Endothelial cell of umbilical vein (primary cell): ENCODE measurements at regions not wholly inside any gene's neighbourhood (a gene's known extent, or its start where the extent isn't known, plus 50 kb on each side); places are given as distances from the start of the nearest gene placed in this dataset.

Source experiments
- BruUV-seq: library from RNA; stranded (reverse); fragments of 400-500 nt; replicated peaks from 2 replicates; lab custom pipeline; 2021; lab: Mats Ljungman, UMichigan
- CTCF ChIA-PET: fragments of 300-600, 350-600 bp; sonication (Branson Sonifier 250); formaldehyde crosslinking; loops from one replicate; lab custom pipeline; 2021; ENCODE audit warnings: antibody characterized with exemption, inconsistent platforms; lab: Charles Lee
- POLR2A ChIA-PET: fragments of 300-600, 350-600 bp; sonication (Branson Sonifier 250); formaldehyde crosslinking; loops from one replicate; lab custom pipeline; 2021; ENCODE audit warnings: antibody characterized with exemption, inconsistent platforms; lab: Charles Lee
- DNase-seq: peaks from one replicate; pipeline ENCODE4 v3.0.0-alpha.2; 2011; ENCODE audit warnings: low read depth, low spot score
- FAIRE-seq: peaks from 2 replicates; lab custom pipeline; 2011; peaks lifted over from hg19 to GRCh38; lab: Jason Lieb, UNC
- H2AFZ ChIP-seq: 2 replicates; pipeline ENCODE4 v1.6.0; 2012; ENCODE audit warnings: low read depth, low read length, control low read depth, inconsistent platforms
- H3K27ac ChIP-seq: 2 replicates; pipeline ENCODE4 v1.5.1; 2011; ENCODE audit warnings: low read depth, mild to moderate bottlenecking, control low read depth, low read length, moderate library complexity; ENCODE audit not compliant: insufficient read depth
- H3K27me3 ChIP-seq, 2 experiments: 2 replicates each; pipeline versions ENCODE4 v1.6.0 to v1.6.1; 2011; ENCODE audit warnings: low read length in 2 of 2, mixed read lengths in 1 of 2; ENCODE audit not compliant: control insufficient read depth in 2 of 2, insufficient read depth in 2 of 2
- H3K36me3 ChIP-seq, 2 experiments: 2 replicates in 1 of 2; 3 replicates in 1 of 2; pipeline ENCODE4 v1.5.1; 2011; ENCODE audit warnings: low read length in 2 of 2, mild to moderate bottlenecking in 1 of 2, moderate library complexity in 1 of 2; ENCODE audit not compliant: control insufficient read depth in 2 of 2, insufficient read depth in 2 of 2; ENCODE audit errors: extremely low read depth in 1 of 2
- H3K4me1 ChIP-seq: 3 replicates; pipeline ENCODE4 v1.5.1; 2011; ENCODE audit warnings: mild to moderate bottlenecking, low read length; ENCODE audit not compliant: control insufficient read depth, insufficient read depth; ENCODE audit errors: extremely low read depth
- H3K4me2 ChIP-seq: 2 replicates; pipeline ENCODE4 v1.6.1; 2011; ENCODE audit warnings: low read length, control low read depth, mixed read lengths; ENCODE audit not compliant: insufficient read depth
- H3K4me3 ChIP-seq, 3 experiments: fragments of 200-600 bp in 1 of 3; sonication (generic), shearing (Covaris generic) in 1 of 3; replicated peaks in 1 of 3; 2 replicates each; pipeline ENCODE4 v1.5.1; 2011 to 2016; ENCODE audit warnings: control low read depth in 3 of 3, low read length in 3 of 3, mild to moderate bottlenecking in 2 of 3, inconsistent platforms in 1 of 3, low read depth in 1 of 3, moderate library complexity in 1 of 3; ENCODE audit not compliant: insufficient read depth in 1 of 3
- H3K79me2 ChIP-seq: 2 replicates; pipeline ENCODE4 v1.6.0; 2012; ENCODE audit warnings: low read length, inconsistent platforms; ENCODE audit not compliant: control insufficient read depth, insufficient read depth
- H3K9ac ChIP-seq: replicated peaks from 2 replicates; pipeline ENCODE3; 2011; ENCODE audit warnings: low read length, control low read depth; ENCODE audit not compliant: insufficient read depth; ENCODE audit errors: extremely low read depth
- H3K9me1 ChIP-seq: replicated peaks from 3 replicates; pipeline ENCODE4 v1.6.0; 2011; ENCODE audit warnings: mild to moderate bottlenecking, low read length; ENCODE audit not compliant: control insufficient read depth, insufficient read depth; ENCODE audit errors: extremely low read depth
- H3K9me3 ChIP-seq: replicated peaks from 2 replicates; pipeline ENCODE4 v1.5.1; 2012; ENCODE audit warnings: low read length, inconsistent platforms; ENCODE audit not compliant: control insufficient read depth, insufficient read depth
- H4K20me1 ChIP-seq: replicated peaks from 2 replicates; pipeline ENCODE3; 2011; ENCODE audit warnings: mild to moderate bottlenecking, low read length; ENCODE audit not compliant: control insufficient read depth, insufficient read depth; ENCODE audit errors: extremely low read depth
- EZH2 ChIP-seq: IDR thresholded peaks from 2 replicates; pipeline ENCODE4 v1.6.1; 2012; ENCODE audit warnings: borderline replicate concordance, low read depth, mild to moderate bottlenecking, moderate library complexity, low read length, inconsistent platforms; ENCODE audit not compliant: severe bottlenecking
- GATA2 ChIP-seq: IDR thresholded peaks from 2 replicates; pipeline ENCODE4 v1.7.0; 2011; ENCODE audit warnings: low read depth, mild to moderate bottlenecking, moderate library complexity, mixed read lengths, low read length; ENCODE audit not compliant: insufficient read length, insufficient read depth
- JUN ChIP-seq: IDR thresholded peaks from 2 replicates; pipeline ENCODE4 v1.6.1; 2011; ENCODE audit warnings: borderline replicate concordance, low read depth; ENCODE audit not compliant: insufficient read length, insufficient read depth
- MYC ChIP-seq: IDR thresholded peaks from one replicate; pipeline ENCODE4 v1.6.1; 2011; ENCODE audit warnings: mild to moderate bottlenecking, low read depth, low read length
- POLR2A ChIP-seq: IDR thresholded peaks from 2 replicates; pipeline ENCODE4 v1.6.1; 2012; ENCODE audit warnings: low read depth, mild to moderate bottlenecking, control low read depth, low read length
- POLR2AphosphoS5 ChIP-seq: IDR thresholded peaks from 2 replicates; pipeline ENCODE4 v1.6.1; 2012; ENCODE audit warnings: low read depth, mild to moderate bottlenecking, control low read depth, low read length, moderate library complexity; ENCODE audit not compliant: insufficient read depth
- dilution Hi-C: fragments of 300-500 bp; cut with MboI; formaldehyde crosslinking; loops from one replicate; pipeline ENCODE4 v1.15.0; 2019; ENCODE audit warnings: low sequenced_read_pairs; ENCODE audit not compliant: extremely low pct_ligation_motif_present
- intact Hi-C: fragments of 100-400 bp; cut with micrococcal nuclease; formaldehyde crosslinking; loops from one replicate; pipeline ENCODE4 v1.10.0; 2022
- TF ChIP-seq, protein P1 (sequence below): IDR thresholded peaks from 2 replicates; pipeline ENCODE4 v1.6.1; 2011; ENCODE audit not compliant: insufficient read depth, insufficient read length

DNA sequence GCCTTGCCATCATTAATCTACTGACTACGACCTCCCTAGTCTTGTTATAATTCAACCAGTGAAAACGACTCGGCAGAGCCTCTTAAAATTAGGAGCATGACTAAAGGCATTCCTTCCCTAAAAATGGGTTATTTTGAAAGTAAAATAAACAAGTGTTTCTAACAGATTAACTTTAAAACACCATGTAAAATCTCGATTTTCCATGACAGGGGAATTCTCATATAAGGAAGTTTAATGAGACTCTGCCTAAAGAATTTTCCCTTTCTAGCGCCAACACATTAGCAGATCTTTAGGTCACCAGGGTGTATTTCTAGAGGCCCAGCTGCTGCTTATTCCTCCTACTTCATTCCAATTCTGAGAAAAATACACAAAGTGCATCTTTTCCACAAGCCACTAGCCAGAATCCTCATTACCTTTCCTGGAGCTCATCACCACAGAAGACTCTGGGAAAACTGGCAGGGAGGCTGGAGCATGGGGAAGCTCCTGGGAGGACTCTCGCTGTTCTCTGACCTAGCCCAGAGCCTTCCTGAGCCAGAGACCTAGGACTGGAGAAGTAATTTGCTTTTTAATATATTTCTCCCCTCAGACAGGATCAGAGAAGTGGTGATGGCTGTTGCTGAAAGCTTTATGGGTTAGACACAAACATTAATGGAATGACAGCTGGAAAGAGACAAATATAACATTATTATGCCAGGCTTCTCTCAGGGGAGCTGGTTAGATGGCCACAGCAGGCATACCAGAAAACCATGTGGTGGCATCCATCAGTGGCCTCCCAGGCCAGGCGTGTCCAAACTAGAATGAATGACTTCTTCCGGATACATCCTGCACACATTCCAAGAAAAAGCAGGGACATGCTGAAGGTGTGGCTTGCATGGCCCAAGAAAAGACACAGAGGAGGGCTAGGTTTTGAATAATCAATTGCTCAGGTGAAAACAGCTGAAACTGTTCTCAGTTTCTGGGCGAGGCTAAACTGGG is 63.6 kb upstream of the CTTNBP2NL start:
- BruUV-seq, result no TSS peak
- intact Hi-C loops, result loop anchor here (5.0 kb wide), 1 partner anchor 1280 kb away; no protein-coding TSS in a partner anchor
- no peak for DNase-seq
- Histone ChIP-seq H3K4me2 (no peak overlapping the region), H3K79me2 (no peaks in the 10 kb centered on the region), H3K4me3 (no peak overlapping the region), H3K27me3 (peaks cover 4 to 28% of the 10 kb centered on the region in 2 experiments), H2AFZ (no peak overlapping the region), H4K20me1 (no peaks in the 10 kb centered on the region), H3K9ac (no peak overlapping the region), H3K9me1 (no peaks in the 10 kb centered on the region), H3K27ac (no peak overlapping the region), H3K9me3 (no peaks in the 10 kb centered on the region), H3K36me3 (no peaks in the 10 kb centered on the region), H3K4me1 (no peaks in the 10 kb centered on the region)
- no peak for FAIRE-seq
- ChIA-PET POLR2A (no interaction called here), CTCF (interaction anchor here (0.6 to 2.4 kb wide), 3 partner anchors 34 to 1427 kb away, joined by 5 to 10 read pairs (median 6); no protein-coding TSS in a partner anchor)
- TF ChIP-seq, protein P1, sequence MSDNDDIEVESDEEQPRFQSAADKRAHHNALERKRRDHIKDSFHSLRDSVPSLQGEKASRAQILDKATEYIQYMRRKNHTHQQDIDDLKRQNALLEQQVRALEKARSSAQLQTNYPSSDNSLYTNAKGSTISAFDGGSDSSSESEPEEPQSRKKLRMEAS, result no peak
- no peak for TF ChIP-seq GATA2
- no peak for TF ChIP-seq MYC
- dilution Hi-C loops, result no loop called here

DNA sequence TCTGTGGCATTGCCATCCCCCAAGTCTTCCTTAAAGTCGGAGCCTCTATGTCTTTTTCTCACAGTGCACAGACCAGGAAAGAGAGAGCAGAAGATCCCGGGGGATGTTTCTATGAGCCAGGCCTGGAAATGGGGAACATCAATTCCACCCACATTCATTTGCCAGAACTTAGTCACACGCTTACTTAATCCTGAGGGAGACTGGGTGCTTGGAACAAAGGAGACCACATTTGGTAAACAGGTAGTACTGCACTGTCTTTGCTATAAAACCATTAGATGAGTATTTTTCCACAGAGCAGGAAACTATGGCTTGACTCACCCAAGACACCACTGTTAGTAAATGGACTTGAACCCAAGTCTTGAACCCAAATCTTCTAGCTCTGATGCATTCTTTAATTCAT is 60.7 kb upstream of the CTTNBP2NL start:
- CTCF ChIA-PET, result interaction anchor here (4.7 kb wide), 1 partner anchor 36 kb away, joined by 95 read pairs; no protein-coding TSS in a partner anchor

More for the DNA sequence above, 60.7 kb upstream of the CTTNBP2NL start:
- Histone ChIP-seq H3K27me3 (peaks cover 9 to 28% of the 10 kb centered on the region in 2 experiments), H3K4me1 (no peaks in the 10 kb centered on the region), H3K79me2 (no peaks in the 10 kb centered on the region), H4K20me1 (no peaks in the 10 kb centered on the region), H3K4me3 (no peak overlapping the region), H3K27ac (no peak overlapping the region), H3K36me3 (no peaks in the 10 kb centered on the region), H3K9me3 (no peaks in the 10 kb centered on the region), H2AFZ (no peak overlapping the region), H3K9ac (no peak overlapping the region), H3K9me1 (no peaks in the 10 kb centered on the region), H3K4me2 (no peak overlapping the region)
- DNase-seq, result no peak
- intact Hi-C loops, result no loop called here
- FAIRE-seq, result no peak
- BruUV-seq, result no TSS peak
- TF ChIP-seq EZH2 (no peak), JUN (no peak), POLR2A (no peak), POLR2AphosphoS5 (no peak)
- TF ChIP-seq, protein P1, result no peak
- POLR2A ChIA-PET, result no interaction called here
- dilution Hi-C loops, result no loop called here
